GM19455 (cell line): ENCODE measurements at regions not wholly inside any gene's neighbourhood (a gene's known extent, or its start where the extent isn't known, plus 50 kb on each side); places are given as distances from the start of the nearest gene placed in this dataset.
"Not testable (repeated sequence)": the region's sequence is repeated elsewhere in the genome, so short reads cannot be mapped to it uniquely, and the experiment has no call there.

Experiments used
- ATAC-seq: cut with Tn5 transposase; IDR thresholded peaks from one replicate; pipeline ENCODE4 v1.9.1; 2021; ENCODE audit not compliant: unreplicated experiment

- ATAC-seq, result not testable (repeated sequence)
These were observed 188.5 kb downstream of the ADRA2C start for GRCh38 chr4:3954540-3955320.

GRCh38 chr4:3955321-3956164, 189.4 kb downstream of the ADRA2C start:
- ATAC-seq, result peak; percentile 99

DNA sequence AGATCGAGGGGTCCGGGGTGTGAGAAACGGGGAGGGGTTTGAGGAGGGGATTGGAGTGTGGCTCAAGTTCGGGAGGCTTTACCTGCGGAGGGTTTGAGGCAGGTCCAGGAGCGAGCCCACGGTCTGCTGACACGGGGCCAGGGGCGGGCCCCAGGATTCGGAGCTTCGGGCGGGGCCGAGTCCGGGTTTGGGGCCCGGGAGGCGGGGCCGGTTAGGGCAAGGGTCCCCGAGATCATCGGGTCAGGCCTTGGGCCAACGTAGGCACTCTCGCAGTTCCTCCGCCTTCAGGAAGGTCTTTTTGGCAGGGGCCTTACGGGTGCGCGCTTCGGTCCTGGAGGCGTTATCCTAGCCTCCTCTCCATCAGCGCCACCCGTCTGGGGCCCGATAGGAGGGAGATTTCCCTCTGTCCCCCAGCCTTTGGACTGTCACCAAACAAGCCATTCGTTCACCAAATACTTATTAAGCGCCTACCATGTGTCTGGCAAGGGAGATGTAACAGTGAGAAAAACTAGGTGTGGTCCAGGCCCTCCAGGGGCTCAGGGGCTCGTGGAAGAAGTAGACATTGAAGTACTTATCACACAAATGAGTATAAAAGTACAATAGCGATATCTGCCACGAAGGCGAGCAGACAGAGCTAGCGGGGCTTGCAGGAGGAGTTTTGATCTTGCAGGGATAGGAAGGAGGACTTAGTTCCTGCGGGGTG, 190.1 kb downstream of the ADRA2C start:
- not testable (repeated sequence) for ATAC-seq

DNA sequence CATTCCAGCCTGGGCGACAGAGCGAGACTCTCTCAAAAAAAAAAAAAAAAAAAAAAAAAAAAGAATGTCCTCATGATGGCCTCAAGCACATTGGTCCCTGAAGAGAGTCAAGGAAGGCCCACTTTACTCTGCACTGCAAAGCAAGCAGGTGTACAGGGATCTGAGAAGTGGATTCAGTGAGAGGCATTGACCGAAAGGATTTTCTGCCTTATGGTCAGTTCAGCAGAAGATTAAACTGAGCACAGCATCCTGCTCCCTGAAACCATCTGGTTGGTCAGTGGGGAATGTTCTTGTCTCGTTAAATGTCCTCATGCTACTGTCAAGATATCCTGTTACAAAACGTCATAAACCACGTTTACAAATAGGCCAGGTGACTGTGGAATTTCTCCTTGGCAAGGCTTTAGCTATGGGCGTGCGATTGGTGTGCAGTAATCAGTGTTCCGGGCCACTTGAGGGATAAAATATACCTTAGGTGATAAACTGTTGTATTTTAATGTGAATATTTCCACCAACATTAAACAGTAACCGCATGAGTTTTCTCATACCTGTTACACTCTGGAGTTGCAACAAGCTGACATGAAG, 195.0 kb downstream of the ADRA2C start:
- ATAC-seq, result not testable (repeated sequence)

DNA sequence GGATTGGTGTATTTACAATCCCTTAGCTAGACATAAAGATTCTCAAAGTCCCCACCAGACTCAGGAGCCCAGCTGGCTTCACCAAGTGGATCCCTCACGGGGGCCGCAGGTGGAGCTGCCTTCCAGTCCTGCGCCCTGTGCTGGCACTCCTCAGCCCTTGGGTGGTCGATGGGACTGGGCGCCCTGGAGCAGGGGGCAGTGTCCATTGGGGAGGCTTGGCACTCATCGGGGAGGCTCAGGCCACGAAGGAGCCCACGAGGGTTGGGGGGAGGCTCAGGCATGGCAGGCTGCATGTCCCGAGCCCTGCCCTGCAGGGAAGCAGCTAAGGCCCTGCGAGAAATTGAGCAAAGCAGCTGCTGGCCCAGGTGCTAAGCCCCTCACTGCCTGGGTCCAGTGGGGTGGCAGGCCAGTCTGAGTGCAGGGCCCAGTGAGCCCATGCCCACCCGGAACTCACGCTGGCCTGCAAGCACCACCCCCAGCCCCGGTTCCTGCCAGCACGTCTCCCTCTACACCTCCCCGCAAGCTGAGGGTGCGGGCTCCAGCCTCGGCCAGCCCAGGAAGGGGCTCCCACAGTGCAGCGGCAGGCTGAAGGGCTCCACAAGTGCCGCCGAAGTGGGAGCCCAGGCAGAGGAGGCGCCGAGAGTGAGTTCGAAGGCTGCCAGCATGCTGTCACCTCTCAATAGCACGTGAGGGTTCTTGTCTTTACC, 198.5 kb downstream of the ADRA2C start:
- not testable (repeated sequence) for ATAC-seq

DNA sequence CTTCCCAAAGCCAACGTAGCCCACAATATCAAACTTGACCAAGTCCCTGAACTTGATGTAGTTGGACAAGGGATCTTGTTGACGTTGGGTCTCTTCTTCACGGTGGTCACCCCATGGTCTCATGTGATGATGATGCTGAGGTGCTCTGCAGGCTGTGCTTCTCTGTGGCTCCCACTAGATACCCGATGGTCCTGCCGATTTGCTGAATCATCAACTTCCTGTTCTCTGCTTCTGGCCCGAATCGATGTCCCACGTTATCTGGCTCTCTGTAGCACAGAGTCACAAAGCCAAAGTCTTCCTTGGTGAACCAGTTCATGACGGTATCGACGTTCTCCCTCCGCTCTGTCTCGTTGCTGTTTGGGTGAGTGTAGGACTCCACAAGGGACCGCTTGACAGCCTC, 201.0 kb downstream of the ADRA2C start:
- ATAC-seq, result not testable (repeated sequence)

DNA sequence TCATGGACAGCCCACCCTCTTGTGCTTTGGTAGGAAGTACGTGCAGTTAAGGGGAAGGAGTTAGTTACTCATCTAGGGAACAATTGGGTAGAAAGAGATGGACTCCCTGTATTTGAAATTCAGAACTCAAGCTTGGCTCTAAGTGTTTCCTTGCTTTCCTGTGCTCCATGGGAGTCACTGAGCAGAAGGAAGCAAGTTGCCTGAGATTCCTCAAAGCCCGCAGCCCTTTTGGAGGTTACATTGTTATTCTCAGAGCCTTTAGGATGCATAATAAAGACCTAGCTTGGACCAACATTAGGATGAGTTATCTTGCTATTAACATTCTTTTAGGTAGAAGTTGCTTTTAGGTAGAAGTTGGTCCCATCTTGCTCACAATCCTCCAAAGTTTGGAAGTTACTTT, 206.4 kb downstream of the ADRA2C start:
- ATAC-seq, result not testable (repeated sequence)

DNA sequence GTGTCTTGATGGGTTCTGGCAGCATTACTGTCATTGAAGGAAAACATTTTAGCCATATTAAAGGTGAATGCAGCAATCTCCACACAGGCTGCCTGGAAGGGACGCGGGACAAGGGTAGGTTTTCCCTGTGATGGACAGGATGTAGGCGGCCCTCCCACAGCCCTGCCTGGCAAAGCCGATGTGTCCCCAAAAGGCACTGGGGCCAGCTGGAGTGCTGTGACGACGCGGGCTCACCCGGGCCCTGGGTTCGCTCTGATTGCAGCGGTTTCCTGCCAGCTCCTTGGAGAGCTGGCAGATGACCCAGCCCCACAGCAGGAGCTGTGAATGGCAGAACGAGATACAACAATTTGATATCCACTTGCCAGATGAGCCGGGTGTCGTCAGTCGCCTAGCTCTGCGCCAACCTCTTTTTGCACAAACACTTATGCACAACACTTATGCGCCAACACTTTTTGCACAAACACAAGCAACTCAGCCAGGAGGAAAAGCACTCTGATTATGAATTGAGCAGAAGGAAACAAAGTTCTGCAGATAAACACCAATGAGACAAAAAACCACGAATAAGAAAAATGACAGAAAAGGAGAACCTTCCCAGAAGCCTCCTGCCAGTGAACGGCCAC, 207.5 kb downstream of the ADRA2C start:
- not testable (repeated sequence) for ATAC-seq

DNA sequence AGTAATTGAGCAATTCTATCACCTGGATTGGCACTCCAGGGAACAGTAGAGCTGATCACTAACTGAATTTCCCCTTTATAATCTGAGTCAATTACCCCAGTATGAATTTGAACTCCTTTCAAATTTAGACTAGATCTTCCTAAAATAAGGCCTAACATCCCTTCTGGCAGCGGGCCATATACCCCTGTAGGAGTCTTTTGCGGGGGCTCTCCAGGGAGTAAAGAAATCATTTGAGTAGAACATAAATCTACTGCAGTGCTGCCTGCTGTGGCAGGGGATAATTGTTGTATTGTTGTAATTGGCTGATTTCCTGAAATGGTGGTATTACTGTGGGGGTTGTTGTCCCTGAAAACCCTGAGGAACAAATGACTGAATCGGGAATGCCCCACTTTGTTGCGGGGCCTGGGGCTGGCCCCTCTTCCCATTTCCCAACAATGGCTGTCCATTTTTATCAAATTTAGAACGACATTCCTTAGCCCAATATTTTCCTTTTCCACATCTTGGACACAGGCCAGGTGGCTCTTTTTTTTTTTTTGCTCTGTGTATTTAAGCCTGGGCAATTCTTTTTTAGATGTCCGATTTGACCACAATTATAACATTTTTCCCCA, 217.4 kb downstream of the ADRA2C start:
- ATAC-seq, result not testable (repeated sequence)

GRCh38 chr4:3984796-3985195, 218.6 kb downstream of the ADRA2C start:
- ATAC-seq, result not testable (repeated sequence)

DNA sequence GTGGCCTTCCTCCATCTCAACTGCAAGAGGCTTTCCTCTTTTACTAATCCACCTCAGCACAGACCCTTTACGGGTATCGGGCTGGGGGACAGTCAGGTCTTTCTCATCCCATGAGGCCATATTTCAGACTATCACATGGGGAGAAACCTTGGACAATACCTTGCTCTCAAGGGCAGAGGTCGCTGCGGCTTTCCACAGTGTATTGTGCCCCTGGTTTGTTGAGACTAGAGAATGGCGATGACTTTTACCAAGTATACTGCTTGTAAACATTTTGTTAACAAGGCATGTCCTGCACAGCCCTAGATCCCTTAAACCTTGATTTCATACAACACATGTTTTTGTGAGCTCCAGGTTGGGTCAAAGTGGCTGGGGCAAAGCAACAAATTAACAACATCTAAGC, 220.2 kb downstream of the ADRA2C start:
- not testable (repeated sequence) for ATAC-seq

GRCh38 chr4:3997386-3997785, 229.3 kb downstream of the OTOP1 start:
- ATAC-seq, result not testable (repeated sequence)

DNA sequence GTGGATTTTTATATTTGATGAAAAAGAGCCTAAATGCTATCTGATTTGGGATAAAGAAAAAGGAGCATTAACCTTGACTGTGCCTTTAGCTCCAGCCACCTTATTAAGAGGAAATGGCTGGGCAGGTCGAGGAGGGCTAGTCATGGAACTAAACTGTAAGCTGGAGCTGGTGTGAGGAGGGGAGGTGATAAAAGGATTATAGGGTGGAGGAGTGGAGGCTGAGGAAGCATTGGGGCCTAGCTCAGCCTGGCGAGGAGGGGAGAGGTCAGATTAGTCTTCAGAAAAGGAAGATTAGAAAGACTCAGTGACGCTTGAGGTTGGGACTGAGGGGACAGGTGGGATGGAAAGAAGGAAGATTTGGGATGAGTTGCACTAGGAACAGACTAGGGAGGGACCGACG, 222.7 kb downstream of the OTOP1 start:
- ATAC-seq, result not testable (repeated sequence)

GRCh38 chr4:4004702-4005101, 222.0 kb downstream of the OTOP1 start:
- ATAC-seq, result not testable (repeated sequence)

DNA sequence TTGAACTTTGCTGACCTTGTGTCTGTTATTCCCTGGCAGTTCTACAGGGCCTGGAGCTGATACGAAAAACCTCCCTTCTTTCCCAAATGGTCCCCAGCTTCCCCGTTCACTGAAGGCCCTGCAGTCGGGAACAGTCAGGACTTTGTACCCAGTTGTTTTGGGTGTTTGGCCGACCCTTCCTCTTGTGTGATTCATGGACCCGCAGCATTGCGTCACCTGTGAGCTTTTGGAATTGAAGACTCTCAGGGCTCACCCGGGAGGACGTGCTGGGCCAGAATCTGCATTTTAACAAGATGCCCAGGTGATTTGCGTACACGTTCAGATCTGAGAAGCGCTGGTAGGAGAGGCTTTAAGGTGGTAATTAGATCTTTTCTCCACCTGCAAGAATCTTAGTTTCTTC, 220.4 kb downstream of the OTOP1 start:
- not testable (repeated sequence) for ATAC-seq

- ATAC-seq, result not testable (repeated sequence)
These were observed 207.7 kb downstream of the OTOP1 start for GRCh38 chr4:4019071-4019470.

DNA sequence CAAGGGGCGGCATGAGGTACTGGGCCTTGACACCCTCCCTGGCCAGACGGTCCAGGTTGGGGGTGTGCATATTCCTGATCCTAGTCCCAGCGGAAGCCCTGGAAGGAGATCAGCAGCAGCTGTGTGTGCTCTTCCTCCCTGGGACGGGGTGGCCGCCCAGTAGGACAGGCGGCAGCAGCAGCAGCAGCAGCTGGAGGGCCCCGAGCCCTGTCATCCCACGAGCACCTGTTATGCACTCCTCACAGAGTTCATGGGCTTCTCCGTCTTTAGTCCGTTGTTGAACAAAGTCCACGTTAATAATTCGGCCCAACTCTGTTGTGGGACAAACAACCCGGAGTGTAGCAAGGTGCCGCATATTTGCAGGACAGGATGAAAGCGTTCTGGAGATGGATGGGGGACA, 205.6 kb downstream of the OTOP1 start:
- ATAC-seq, result not testable (repeated sequence)

DNA sequence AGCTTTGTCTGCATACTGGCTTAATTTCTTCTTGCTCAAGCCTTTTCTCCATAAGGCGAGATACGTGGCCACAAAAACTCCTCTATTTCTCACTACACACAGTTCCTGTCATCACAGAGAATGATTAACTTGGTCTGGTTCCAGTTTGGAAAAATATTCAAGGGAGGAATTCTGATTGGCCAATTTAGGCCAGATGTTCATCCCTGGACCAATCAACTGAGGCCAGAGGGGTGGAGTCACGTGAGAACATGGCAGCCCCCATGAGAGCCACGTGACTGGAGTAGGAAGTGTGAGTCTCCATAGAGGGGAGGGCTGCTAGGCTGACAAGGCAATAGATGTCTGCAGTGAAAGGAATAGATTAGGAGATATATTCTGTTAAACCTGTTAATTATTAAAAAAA, 200.0 kb downstream of the OTOP1 start:
- not testable (repeated sequence) for ATAC-seq

DNA sequence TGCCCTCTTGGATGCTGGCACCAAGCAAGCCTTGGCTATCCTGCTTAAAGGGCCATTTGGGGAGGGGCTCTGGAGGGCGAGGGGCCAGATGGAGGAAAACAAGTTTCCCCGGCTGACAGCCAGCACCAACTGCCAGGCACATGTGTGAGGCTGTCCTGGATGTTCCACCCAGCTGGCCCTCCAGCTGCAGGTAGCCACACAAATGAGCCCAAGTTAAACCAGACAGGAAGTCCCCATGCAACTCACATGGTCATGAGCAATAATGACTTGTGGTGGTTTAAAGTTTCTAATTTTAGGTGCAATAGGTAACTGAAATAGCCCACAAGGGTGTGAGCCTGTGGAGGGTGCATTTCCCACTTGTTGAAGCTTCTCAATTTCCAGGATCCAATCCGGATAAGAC, 198.0 kb downstream of the OTOP1 start:
- not testable (repeated sequence) for ATAC-seq
